ENCODE measurements at regions not wholly inside any gene's neighbourhood (a gene's known extent, or its start where the extent isn't known, plus 50 kb on each side); places are given as distances from the start of the nearest gene placed in this dataset.

DNA sequence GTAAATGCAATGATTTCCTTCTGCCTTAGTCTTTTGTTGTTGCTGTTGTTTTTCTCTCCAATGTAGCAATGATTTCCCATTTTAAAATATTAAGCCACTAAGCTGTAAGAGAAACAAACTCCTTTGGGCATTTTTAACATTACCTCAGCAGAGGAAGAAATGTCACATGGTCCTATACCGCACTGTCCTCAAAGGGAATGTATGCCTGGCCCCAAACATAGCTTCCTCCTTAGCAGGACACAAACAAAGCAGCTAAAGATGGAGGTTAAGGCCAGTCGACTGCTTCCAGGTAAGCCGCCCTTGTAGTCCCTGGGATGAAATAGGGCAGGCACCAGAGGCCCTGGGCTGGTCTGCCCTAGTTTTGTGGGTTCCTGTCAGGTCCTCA lies 249.0 kb downstream of the TSHZ3 start:
- TF ChIP-seq, protein P1, sequence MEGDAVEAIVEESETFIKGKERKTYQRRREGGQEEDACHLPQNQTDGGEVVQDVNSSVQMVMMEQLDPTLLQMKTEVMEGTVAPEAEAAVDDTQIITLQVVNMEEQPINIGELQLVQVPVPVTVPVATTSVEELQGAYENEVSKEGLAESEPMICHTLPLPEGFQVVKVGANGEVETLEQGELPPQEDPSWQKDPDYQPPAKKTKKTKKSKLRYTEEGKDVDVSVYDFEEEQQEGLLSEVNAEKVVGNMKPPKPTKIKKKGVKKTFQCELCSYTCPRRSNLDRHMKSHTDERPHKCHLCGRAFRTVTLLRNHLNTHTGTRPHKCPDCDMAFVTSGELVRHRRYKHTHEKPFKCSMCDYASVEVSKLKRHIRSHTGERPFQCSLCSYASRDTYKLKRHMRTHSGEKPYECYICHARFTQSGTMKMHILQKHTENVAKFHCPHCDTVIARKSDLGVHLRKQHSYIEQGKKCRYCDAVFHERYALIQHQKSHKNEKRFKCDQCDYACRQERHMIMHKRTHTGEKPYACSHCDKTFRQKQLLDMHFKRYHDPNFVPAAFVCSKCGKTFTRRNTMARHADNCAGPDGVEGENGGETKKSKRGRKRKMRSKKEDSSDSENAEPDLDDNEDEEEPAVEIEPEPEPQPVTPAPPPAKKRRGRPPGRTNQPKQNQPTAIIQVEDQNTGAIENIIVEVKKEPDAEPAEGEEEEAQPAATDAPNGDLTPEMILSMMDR (IDR thresholded peaks at IDR 0.05), result no peak

DNA sequence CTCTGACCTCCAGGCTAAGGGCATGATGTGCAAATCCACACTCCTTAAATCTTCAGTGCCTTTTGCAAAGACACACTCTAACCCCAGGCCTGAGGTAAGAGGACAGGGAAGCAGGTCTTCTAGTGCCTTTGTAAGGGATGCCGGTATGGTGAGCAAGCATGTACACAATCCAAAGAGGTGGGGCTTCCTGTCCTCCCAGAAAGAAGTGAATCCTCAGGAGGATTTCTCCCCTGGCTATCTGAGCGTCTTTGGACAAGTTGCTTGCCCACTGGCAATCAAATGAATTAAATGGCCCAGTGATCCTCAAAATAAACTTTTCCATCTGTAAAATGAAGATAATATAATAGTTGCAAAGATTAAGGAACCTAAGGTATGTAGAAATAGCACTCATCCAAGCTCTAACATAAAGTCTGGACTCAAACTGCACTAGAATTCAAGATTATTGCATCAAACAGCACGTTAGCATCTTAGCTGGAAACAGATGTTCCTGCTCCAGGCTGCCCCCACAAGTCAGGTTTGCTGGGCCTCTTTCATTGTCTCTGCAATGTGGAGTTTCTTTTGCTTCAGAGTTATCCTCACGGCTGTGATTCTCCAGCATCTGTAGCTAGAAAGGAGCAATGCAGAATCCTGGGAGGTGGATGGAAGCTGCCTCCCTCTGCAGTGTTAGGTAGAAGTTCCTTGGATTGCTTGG lies 249.6 kb downstream of the TSHZ3 start:
- TF ChIP-seq, protein P1 (IDR thresholded peaks at IDR 0.05), result no peak

DNA sequence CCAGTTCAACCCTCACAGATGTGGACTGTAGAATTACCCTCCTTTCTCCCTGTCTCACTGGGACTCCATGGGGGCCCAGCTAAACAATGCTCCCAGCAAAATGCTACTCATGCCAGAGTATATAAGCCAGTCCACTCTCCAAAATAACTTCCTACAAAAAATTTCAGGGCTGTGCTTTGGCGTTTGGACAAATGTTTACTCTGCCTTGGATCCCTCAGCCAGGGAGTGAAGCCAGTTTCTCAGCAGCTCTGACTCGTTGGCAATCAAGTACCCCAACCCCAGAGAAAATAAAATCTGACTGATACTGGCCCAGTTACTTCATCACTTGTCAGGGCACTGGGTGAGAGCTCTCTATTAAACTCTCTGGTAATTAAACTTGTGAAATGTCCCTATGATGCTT lies 250.4 kb downstream of the TSHZ3 start:
- TF ChIP-seq, protein P1 (IDR thresholded peaks at IDR 0.05), result no peak

DNA sequence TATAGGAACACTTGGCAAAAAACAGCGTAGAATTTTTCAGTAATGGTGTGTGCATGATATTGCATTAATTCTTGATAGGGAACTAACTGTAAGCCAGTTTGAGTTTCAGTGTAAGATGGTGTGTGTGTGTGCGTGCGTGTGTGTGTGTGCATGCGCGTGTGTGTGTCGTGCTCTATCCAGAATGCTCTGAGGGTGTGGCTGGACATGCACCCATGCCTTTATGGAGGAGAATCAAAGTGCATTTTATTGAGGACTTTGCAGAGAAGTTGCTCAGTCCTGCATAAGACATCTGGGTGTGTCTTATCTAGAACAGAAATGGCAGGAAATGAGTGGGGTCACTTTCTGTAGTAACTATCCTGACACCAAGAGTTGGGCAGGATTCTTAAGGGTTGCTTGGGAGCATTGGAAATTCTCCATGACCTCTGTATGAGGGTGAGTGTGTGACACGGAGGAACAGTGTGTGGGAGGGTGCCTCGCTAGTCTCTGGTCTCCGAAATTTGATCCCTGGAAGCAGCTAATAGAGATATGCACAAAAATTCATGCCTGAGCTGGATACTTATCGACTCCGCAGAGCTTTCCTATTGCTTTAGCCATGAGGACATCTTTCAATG lies 252.2 kb downstream of the TSHZ3 start:
- TF ChIP-seq, protein P1 (IDR thresholded peaks at IDR 0.05), result no peak

DNA sequence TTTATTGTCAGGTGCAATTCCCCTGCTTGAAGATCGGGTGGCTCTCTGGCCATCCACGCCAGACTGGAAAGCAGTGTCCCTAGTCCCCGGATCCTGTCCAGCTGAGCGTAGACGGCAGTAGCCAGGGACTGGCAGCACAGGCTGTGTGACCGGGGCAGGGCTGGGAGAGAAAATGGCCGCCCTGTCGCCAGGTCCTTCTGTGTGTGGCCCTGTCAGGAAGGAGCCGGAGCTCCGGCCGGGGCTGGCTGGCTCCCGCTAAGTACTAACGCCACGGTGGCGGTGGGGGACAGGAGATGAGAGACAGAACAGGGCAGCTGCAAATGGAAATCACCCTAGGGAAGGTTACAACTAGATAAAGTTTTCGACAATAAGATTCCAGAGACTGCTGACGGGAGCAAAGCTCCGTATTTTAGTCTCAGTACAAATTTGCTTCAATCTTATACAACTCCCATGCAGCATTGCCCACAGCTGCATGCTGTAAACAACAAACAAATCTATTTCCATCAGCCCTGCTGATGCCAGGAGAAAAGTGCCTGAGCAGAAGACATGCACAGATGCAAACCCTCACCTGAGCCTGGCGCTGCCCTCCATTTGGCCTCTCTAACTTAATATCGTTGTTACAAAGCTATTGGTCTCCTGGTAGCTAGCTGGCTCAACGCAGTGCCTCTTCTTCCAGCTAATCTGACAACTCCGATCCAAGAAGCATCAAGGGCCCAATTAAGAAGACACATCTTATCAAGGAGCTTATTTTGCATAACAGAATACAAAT lies 253.0 kb downstream of the TSHZ3 start:
- TF ChIP-seq, protein P1 (IDR thresholded peaks at IDR 0.05), result no peak

DNA sequence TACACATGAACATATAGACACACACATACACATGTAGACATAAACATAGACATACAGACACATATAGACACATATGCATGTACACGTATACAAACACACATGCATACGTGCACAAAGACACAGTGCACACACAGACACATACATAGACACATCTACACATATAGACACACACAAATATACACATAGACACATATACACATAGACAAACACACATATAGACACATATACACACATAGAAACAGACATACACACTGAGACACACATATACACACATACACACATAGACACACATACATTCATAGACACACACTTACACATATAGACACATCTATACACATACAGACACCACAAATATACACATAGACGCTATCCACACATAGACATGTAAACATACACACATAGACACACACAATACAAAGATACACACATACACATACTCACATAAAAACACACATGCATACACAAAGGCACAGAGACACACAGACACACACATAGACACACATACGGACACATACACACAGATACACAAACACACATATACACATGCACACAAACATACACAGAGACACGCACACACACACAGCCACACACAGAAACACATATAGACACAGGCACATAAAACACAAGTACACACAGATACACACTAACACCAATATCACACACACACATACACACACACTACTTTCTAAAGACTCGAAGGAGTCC lies 254.0 kb downstream of the TSHZ3 start:
- TF ChIP-seq, protein P1 (IDR thresholded peaks at IDR 0.05), result no peak

DNA sequence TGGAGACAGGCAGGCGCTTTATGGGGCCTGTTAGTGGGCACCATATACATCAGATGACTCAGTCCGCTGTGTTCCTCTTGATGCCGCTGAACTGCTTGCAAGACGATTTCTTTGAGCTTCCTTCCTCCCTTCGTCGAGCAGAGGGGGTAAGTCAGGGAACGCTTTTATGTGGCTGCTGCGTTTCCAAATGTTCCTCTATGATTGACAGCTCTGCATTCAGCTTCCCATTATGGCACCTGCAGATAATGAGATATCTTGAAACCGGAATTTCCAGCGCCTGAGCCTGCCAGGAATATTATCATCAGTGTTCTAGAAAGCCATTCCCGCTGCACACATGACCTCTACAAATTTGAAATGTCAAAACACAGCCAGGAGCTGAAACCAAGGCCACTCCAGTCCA lies 257.0 kb downstream of the TSHZ3 start:
- TF ChIP-seq, protein P1 (IDR thresholded peaks at IDR 0.05), result no peak
